SJCRH30 (cell line): ENCODE measurements at regions not wholly inside any gene's neighbourhood (a gene's known extent, or its start where the extent isn't known, plus 50 kb on each side); places are given as distances from the start of the nearest gene placed in this dataset.

Experiments used
- DNase-seq, 2 experiments: peaks; one replicate each; pipeline ENCODE4 v3.0.0-alpha.2; 2015 to 2020
- H3K27ac ChIP-seq: fragments of 250-450 bp; sonication (Bioruptor Pico); 2 replicates; pipeline ENCODE4 v1.5.1; 2020; ENCODE audit warnings: mild to moderate bottlenecking, moderate library complexity
- H3K27me3 ChIP-seq: fragments of 250-450 bp; sonication (Bioruptor Pico); 2 replicates; pipeline ENCODE4 v1.5.1; 2020; ENCODE audit warnings: mild to moderate bottlenecking, moderate library complexity
- H3K36me3 ChIP-seq: fragments of 250-450 bp; sonication (Bioruptor Pico); 2 replicates; pipeline ENCODE4 v1.5.1; 2020; ENCODE audit warnings: mild to moderate bottlenecking, moderate library complexity
- H3K4me1 ChIP-seq: fragments of 250-450 bp; sonication (Bioruptor Pico); 2 replicates; pipeline ENCODE4 v1.5.1; 2020; ENCODE audit warnings: mild to moderate bottlenecking, moderate library complexity
- H3K4me3 ChIP-seq: fragments of 250-450 bp; sonication (Bioruptor Pico); 2 replicates; pipeline ENCODE4 v1.5.1; 2020; ENCODE audit warnings: mild to moderate bottlenecking, moderate library complexity
- H3K9me3 ChIP-seq: fragments of 250-450 bp; sonication (Bioruptor Pico); replicated peaks from 2 replicates; pipeline ENCODE4 v1.5.1; 2020; ENCODE audit warnings: mild to moderate bottlenecking, moderate library complexity

- no peak for DNase-seq
- Histone ChIP-seq H3K36me3 (no peaks in the 10 kb centered on the region), H3K9me3 (no peaks in the 10 kb centered on the region), H3K4me1 (no peaks in the 10 kb centered on the region), H3K27ac (no peak overlapping the region), H3K27me3 (no peaks in the 10 kb centered on the region), H3K4me3 (no peak overlapping the region)
These were observed 1327.3 kb upstream of the GOT2 start for GRCh38 chr16:60061396-60061795.

GRCh38 chr16:60060731-60061130 is 1326.6 kb upstream of the GOT2 start:
- no peaks in the 10 kb centered on the region for H3K4me1 ChIP-seq
- no peaks in the 10 kb centered on the region for H3K27me3 ChIP-seq

DNA sequence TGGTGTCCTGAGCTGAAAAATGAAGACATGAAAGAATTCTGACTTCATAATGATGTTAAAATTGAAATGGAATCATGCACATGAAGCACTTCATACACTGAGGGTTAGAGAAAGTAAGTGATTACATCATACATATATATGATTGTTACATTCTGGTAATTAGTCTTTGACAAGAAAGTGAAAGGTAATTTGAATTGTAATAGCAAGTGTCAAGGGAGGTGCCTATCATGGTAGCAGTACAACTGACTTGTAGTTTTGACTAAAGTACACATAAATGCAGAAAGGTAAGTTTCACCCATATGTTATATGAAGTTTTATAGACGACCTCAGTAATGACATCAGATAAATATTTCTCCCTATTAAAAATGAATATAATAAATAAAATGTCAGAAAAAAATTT is 1325.0 kb upstream of the GOT2 start:
- no peak for DNase-seq
- H3K36me3 ChIP-seq: no peaks in the 10 kb centered on the region
- no peaks in the 10 kb centered on the region for H3K9me3 ChIP-seq

More at GRCh38 chr16:60060731-60061130, 1326.6 kb upstream of the GOT2 start:
- Histone ChIP-seq H3K27ac (no peak overlapping the region), H3K4me3 (no peak overlapping the region), H3K9me3 (no peaks in the 10 kb centered on the region), H3K36me3 (no peaks in the 10 kb centered on the region)
- peak; percentile 7 to 14 for DNase-seq

GRCh38 chr16:60041671-60042070 is 1307.6 kb upstream of the GOT2 start:
- Histone ChIP-seq H3K4me1 (no peaks in the 10 kb centered on the region), H3K27me3 (no peaks in the 10 kb centered on the region; the same call in 1 of the 2 replicates), H3K36me3 (no peaks in the 10 kb centered on the region), H3K27ac (no peak overlapping the region), H3K4me3 (no peak overlapping the region), H3K9me3 (no peaks in the 10 kb centered on the region)
- DNase-seq: no peak

More for the DNA sequence above, 1325.0 kb upstream of the GOT2 start:
- no peaks in the 10 kb centered on the region for H3K4me1 ChIP-seq
- H3K4me3 ChIP-seq: no peak overlapping the region
- no peaks in the 10 kb centered on the region for H3K27me3 ChIP-seq
- H3K27ac ChIP-seq: no peak overlapping the region

DNA sequence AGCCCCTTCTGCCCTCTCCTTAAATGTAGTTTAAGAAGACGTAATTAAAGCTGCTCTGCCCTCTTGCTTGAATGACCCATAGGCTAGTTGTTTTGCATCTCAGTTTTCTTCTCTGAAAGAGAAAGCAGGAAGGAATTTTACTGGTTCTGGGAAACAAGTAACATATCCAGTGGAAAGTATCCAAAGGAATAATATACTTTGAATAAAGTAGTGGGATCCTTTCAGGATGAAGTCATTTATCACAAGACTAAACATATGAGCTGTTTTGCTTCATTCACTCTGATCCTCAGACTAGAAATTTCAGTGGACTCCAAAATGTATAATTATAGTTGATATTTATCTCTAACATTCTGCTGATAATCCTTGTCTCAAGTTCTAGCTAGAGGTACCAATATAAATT is 1297.6 kb upstream of the GOT2 start:
- H3K27ac ChIP-seq: no peak overlapping the region
- no peak overlapping the region for H3K4me3 ChIP-seq
- H3K4me1 ChIP-seq: no peaks in the 10 kb centered on the region
- H3K36me3 ChIP-seq: no peaks in the 10 kb centered on the region
- no peaks in the 10 kb centered on the region for H3K27me3 ChIP-seq
- no peaks in the 10 kb centered on the region for H3K9me3 ChIP-seq
- DNase-seq: no peak

DNA sequence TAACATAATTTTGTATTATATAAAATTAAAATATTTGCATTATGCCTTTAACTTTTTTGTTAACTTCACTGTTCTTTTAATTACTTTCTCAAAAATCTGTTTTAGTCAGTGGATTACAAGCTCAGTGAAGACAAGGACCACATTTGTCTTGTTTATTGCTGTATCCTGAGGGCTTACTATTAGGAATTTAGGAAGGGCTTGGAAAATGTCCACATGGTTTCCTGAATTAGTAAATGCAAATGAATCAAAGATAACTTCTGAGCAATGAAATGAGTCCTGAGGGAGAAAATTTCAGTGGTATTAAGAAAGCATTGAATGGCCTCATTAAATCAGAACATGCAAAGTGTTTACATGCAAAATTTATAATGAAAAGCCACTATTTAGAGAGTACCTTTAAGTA is 1293.2 kb upstream of the GOT2 start:
- Histone ChIP-seq H3K36me3 (no peaks in the 10 kb centered on the region), H3K27me3 (no peaks in the 10 kb centered on the region), H3K4me3 (no peak overlapping the region), H3K27ac (no peak overlapping the region), H3K4me1 (no peaks in the 10 kb centered on the region), H3K9me3 (no peaks in the 10 kb centered on the region)
- no peak for DNase-seq

DNA sequence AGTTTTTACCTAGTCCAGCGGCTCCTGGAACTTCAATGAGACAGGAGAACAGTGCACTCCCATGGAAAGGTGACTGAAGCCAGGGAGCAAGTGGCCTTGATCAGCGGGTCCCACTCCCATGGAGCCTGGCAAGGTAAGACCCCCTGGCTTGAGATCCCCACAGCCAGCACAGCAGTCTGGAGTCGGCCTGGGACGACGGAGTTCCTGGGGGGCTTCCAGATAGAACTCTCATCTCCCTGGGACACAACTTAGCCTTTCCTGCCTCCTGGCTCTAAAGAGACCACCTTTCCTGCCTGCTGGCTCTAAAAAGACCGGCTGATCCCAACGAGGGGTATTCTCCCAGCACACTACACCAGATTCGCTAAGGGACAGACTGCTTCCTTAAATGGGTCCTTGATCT is 1279.0 kb upstream of the GOT2 start:
- H3K27me3 ChIP-seq: no peaks in the 10 kb centered on the region
- no peaks in the 10 kb centered on the region for H3K4me1 ChIP-seq
- H3K36me3 ChIP-seq: no peaks in the 10 kb centered on the region
- DNase-seq: no peak
- H3K27ac ChIP-seq: no peak overlapping the region
- H3K4me3 ChIP-seq: no peak overlapping the region
- H3K9me3 ChIP-seq: no peaks in the 10 kb centered on the region

- Histone ChIP-seq H3K4me1 (no peaks in the 10 kb centered on the region), H3K27me3 (no peaks in the 10 kb centered on the region), H3K4me3 (no peak overlapping the region), H3K9me3 (no peaks in the 10 kb centered on the region), H3K36me3 (no peaks in the 10 kb centered on the region), H3K27ac (no peak overlapping the region)
- DNase-seq: no peak
These were observed 1267.4 kb upstream of the GOT2 start for GRCh38 chr16:60001523-60001922.

- H3K4me1 ChIP-seq: no peaks in the 10 kb centered on the region
- H3K27ac ChIP-seq: no peak overlapping the region
- H3K36me3 ChIP-seq: no peaks in the 10 kb centered on the region
- no peaks in the 10 kb centered on the region for H3K27me3 ChIP-seq
- no peak for DNase-seq
- H3K9me3 ChIP-seq: no peaks in the 10 kb centered on the region
- H3K4me3 ChIP-seq: no peak overlapping the region
These were observed 1263.6 kb upstream of the GOT2 start for GRCh38 chr16:59997706-59998105.

GRCh38 chr16:59993101-59993500 is 1259.0 kb upstream of the GOT2 start:
- H3K36me3 ChIP-seq: no peaks in the 10 kb centered on the region
- H3K27me3 ChIP-seq: no peaks in the 10 kb centered on the region
- H3K9me3 ChIP-seq: no peaks in the 10 kb centered on the region; the same call in 1 of the 2 replicates
- no peaks in the 10 kb centered on the region for H3K4me1 ChIP-seq
- peak; percentile 58 to 63 for DNase-seq
- peak overlapping the region; percentile 25 for H3K4me3 ChIP-seq
- H3K27ac ChIP-seq: peak overlapping the region; percentile 26

DNA sequence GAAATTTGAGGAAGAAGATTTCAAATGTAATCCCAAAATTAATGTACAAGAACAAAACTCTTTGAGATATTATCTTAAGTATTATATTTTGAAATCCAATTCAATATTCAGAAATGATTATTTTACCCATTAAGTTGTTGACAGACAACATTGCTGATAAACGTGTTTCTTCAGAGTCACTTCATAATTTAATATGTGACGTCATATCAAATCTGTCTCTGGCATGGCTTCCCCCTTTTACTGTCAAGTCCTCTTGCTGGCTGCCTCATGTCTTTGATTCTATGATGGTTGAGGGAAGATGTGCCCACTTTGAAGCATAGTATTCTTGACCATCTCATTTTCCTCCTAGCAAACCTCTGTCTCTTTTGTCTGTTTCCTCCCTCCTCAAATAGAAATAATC is 1257.1 kb upstream of the GOT2 start:
- Histone ChIP-seq H3K4me1 (no peaks in the 10 kb centered on the region), H3K27me3 (no peaks in the 10 kb centered on the region), H3K9me3 (no peaks in the 10 kb centered on the region; the same call in 1 of the 2 replicates), H3K27ac (no peak overlapping the region), H3K4me3 (no peak overlapping the region), H3K36me3 (no peaks in the 10 kb centered on the region)
- no peak for DNase-seq

- Histone ChIP-seq H3K27me3 (no peaks in the 10 kb centered on the region), H3K36me3 (no peaks in the 10 kb centered on the region), H3K27ac (no peak overlapping the region), H3K4me1 (no peaks in the 10 kb centered on the region), H3K4me3 (no peak overlapping the region), H3K9me3 (no peaks in the 10 kb centered on the region; the same call in 1 of the 2 replicates)
- no peak for DNase-seq
These were observed 1254.5 kb upstream of the GOT2 start for GRCh38 chr16:59988591-59988990.

DNA sequence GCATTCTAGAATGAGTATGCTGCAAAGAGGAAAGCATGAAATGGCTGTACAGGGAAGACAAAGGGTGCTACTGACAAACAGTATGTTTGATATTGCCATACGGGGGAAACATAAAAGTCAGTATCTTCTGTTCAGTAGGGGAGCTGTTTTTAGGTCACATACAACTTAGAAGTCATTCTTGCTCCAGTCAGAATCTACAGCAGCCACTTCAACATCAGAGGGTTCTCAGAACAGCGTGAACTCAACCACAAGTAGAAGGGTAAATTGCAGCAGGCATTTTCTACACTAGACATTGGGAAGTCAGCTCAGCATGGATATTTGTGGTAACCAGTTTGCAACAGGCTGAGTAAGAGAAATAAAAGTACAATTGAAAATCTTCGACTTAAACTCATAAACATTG is 1241.8 kb upstream of the GOT2 start:
- no peak for DNase-seq
- no peak overlapping the region for H3K27ac ChIP-seq
- H3K9me3 ChIP-seq: no peaks in the 10 kb centered on the region
- no peak overlapping the region for H3K4me3 ChIP-seq
- no peaks in the 10 kb centered on the region for H3K27me3 ChIP-seq
- H3K36me3 ChIP-seq: no peaks in the 10 kb centered on the region
- H3K4me1 ChIP-seq: no peaks in the 10 kb centered on the region

GRCh38 chr16:59973966-59974365 is 1239.8 kb upstream of the GOT2 start:
- no peak overlapping the region for H3K27ac ChIP-seq
- no peak for DNase-seq
- no peaks in the 10 kb centered on the region for H3K9me3 ChIP-seq
- H3K4me3 ChIP-seq: no peak overlapping the region
- no peaks in the 10 kb centered on the region for H3K4me1 ChIP-seq
- H3K36me3 ChIP-seq: no peaks in the 10 kb centered on the region
- no peaks in the 10 kb centered on the region for H3K27me3 ChIP-seq

GRCh38 chr16:59971264-59971663 is 1237.1 kb upstream of the GOT2 start:
- no peak for DNase-seq
- Histone ChIP-seq H3K4me1 (no peaks in the 10 kb centered on the region), H3K27ac (no peak overlapping the region), H3K4me3 (no peak overlapping the region), H3K27me3 (no peaks in the 10 kb centered on the region; the same call in 1 of the 2 replicates), H3K36me3 (no peaks in the 10 kb centered on the region), H3K9me3 (no peaks in the 10 kb centered on the region)

- no peak overlapping the region for H3K4me3 ChIP-seq
- no peak for DNase-seq
- H3K36me3 ChIP-seq: no peaks in the 10 kb centered on the region
- no peaks in the 10 kb centered on the region; the same call in 1 of the 2 replicates for H3K27me3 ChIP-seq
- H3K9me3 ChIP-seq: no peaks in the 10 kb centered on the region
- H3K27ac ChIP-seq: no peak overlapping the region
- no peaks in the 10 kb centered on the region for H3K4me1 ChIP-seq
These were observed 1230.3 kb upstream of the GOT2 start for GRCh38 chr16:59964232-59964924.
